Endothelial cell (in vitro differentiated cells): ENCODE measurements at regions not wholly inside any gene's neighbourhood (a gene's known extent, or its start where the extent isn't known, plus 50 kb on each side); places are given as distances from the start of the nearest gene placed in this dataset.

Experiments used
- DNase-seq: peaks from one replicate; pipeline ENCODE4 v3.0.0; 2021; ENCODE audit warnings: low spot score
- H3K27ac Mint-ChIP-seq: one replicate; pipeline ENCODE4 v1.8.0; 2021; ENCODE audit warnings: mixed read lengths, inconsistent platforms; ENCODE audit not compliant: unreplicated experiment
- H3K27me3 Mint-ChIP-seq: one replicate; pipeline ENCODE4 v1.8.0; 2021; ENCODE audit warnings: mild to moderate bottlenecking, moderate library complexity, mixed read lengths, inconsistent platforms; ENCODE audit not compliant: unreplicated experiment
- H3K36me3 Mint-ChIP-seq: one replicate; pipeline ENCODE4 v1.8.0; 2021; ENCODE audit warnings: mild to moderate bottlenecking, low read depth, mixed read lengths, inconsistent platforms; ENCODE audit not compliant: unreplicated experiment
- H3K4me1 Mint-ChIP-seq: one replicate; pipeline ENCODE4 v1.8.0; 2021; ENCODE audit warnings: mild to moderate bottlenecking, mixed read lengths, inconsistent platforms; ENCODE audit not compliant: unreplicated experiment
- H3K4me3 Mint-ChIP-seq: one replicate; pipeline ENCODE4 v1.8.0; 2021; ENCODE audit warnings: mild to moderate bottlenecking, mixed read lengths, inconsistent platforms; ENCODE audit not compliant: unreplicated experiment
- H3K9me3 Mint-ChIP-seq: one replicate; pipeline ENCODE4 v1.8.0; 2021; ENCODE audit warnings: mixed read lengths, inconsistent platforms; ENCODE audit not compliant: unreplicated experiment
- CTCF ChIP-seq: fragments of 200-600 bp; sonication (generic); IDR thresholded peaks from one replicate; pipeline ENCODE4 v1.5.0; 2021; ENCODE audit warnings: antibody characterized with exemption; ENCODE audit not compliant: unreplicated experiment

- Mint-ChIP-seq H3K36me3 (no peaks in the 10 kb centered on the region), H3K4me3 (no peak overlapping the region), H3K9me3 (no peaks in the 10 kb centered on the region), H3K27me3 (peaks cover 2% of the 10 kb centered on the region), H3K27ac (no peak overlapping the region), H3K4me1 (no peaks in the 10 kb centered on the region)
- no peak for TF ChIP-seq CTCF
- no peak for DNase-seq
These were observed 194.4 kb upstream of the SPRED2 start for GRCh38 chr2:65626831-65627230.

GRCh38 chr2:65625982-65626381 lies 193.6 kb upstream of the SPRED2 start:
- peaks cover 2% of the 10 kb centered on the region for H3K27me3 Mint-ChIP-seq
- no peak for DNase-seq
- no peaks in the 10 kb centered on the region for H3K9me3 Mint-ChIP-seq
- TF ChIP-seq CTCF, result no peak
- no peaks in the 10 kb centered on the region for H3K4me1 Mint-ChIP-seq
- H3K36me3 Mint-ChIP-seq, result no peaks in the 10 kb centered on the region
- H3K27ac Mint-ChIP-seq, result no peak overlapping the region
- no peak overlapping the region for H3K4me3 Mint-ChIP-seq

GRCh38 chr2:65622951-65623535 lies 190.6 kb upstream of the SPRED2 start:
- no peaks in the 10 kb centered on the region for H3K36me3 Mint-ChIP-seq
- no peak for DNase-seq
- no peaks in the 10 kb centered on the region for H3K4me1 Mint-ChIP-seq
- H3K4me3 Mint-ChIP-seq, result no peak overlapping the region
- peaks cover 2% of the 10 kb centered on the region for H3K27me3 Mint-ChIP-seq
- no peaks in the 10 kb centered on the region for H3K9me3 Mint-ChIP-seq
- no peak for TF ChIP-seq CTCF
- no peak overlapping the region for H3K27ac Mint-ChIP-seq

- Mint-ChIP-seq H3K4me1 (no peaks in the 10 kb centered on the region), H3K9me3 (no peaks in the 10 kb centered on the region), H3K27ac (no peak overlapping the region), H3K27me3 (peaks cover 2% of the 10 kb centered on the region), H3K4me3 (no peak overlapping the region), H3K36me3 (no peaks in the 10 kb centered on the region)
- no peak for DNase-seq
- TF ChIP-seq CTCF, result no peak
These were observed 190.1 kb upstream of the SPRED2 start for GRCh38 chr2:65622499-65622898.

GRCh38 chr2:65620524-65620923 lies 188.1 kb upstream of the SPRED2 start:
- no peaks in the 10 kb centered on the region for H3K4me1 Mint-ChIP-seq
- no peak for DNase-seq
- peaks cover 2% of the 10 kb centered on the region for H3K27me3 Mint-ChIP-seq
- no peak overlapping the region for H3K4me3 Mint-ChIP-seq
- no peak for TF ChIP-seq CTCF
- no peaks in the 10 kb centered on the region for H3K9me3 Mint-ChIP-seq
- H3K36me3 Mint-ChIP-seq, result no peaks in the 10 kb centered on the region
- H3K27ac Mint-ChIP-seq, result no peak overlapping the region
